ENCODE measurements at regions not wholly inside any gene's neighbourhood (a gene's known extent, or its start where the extent isn't known, plus 50 kb on each side); places are given as distances from the start of the nearest gene placed in this dataset.
A peak's percentile ranks its signal among the peaks of the same experiment; 100 is the strongest.

GRCh38 chr9:84393266-84393950 lies 52.9 kb upstream of the SLC28A3 start:
- DNase-seq, result no peak

GRCh38 chr9:84394036-84394435 lies 53.5 kb upstream of the SLC28A3 start:
- DNase-seq, result peak; percentile 65

- peak; percentile 82 for DNase-seq
These were observed 56.7 kb upstream of the SLC28A3 start for GRCh38 chr9:84397151-84397728.

- no peak for DNase-seq
These were observed 57.3 kb upstream of the SLC28A3 start for GRCh38 chr9:84397822-84398221.

GRCh38 chr9:84402517-84402916 lies 62.0 kb upstream of the SLC28A3 start:
- DNase-seq, result no peak

GRCh38 chr9:84403288-84403687 lies 62.7 kb upstream of the SLC28A3 start:
- DNase-seq, result no peak

- peak; percentile 36 for DNase-seq
These were observed 63.6 kb upstream of the SLC28A3 start for GRCh38 chr9:84404095-84404686.

GRCh38 chr9:84405667-84406066 lies 65.1 kb upstream of the SLC28A3 start:
- no peak for DNase-seq

GRCh38 chr9:84408416-84408815 lies 67.9 kb upstream of the SLC28A3 start:
- no peak for DNase-seq

- DNase-seq, result no peak
These were observed 71.2 kb upstream of the SLC28A3 start for GRCh38 chr9:84411683-84412267.

GRCh38 chr9:84412654-84413053 lies 72.1 kb upstream of the SLC28A3 start:
- DNase-seq, result no peak

- no peak for DNase-seq
These were observed 72.7 kb upstream of the SLC28A3 start for GRCh38 chr9:84413301-84413700.

GRCh38 chr9:84419031-84419602 lies 78.6 kb upstream of the SLC28A3 start:
- peak; percentile 44 for DNase-seq

- no peak for DNase-seq
These were observed 84.4 kb upstream of the SLC28A3 start for GRCh38 chr9:84424931-84425330.

- no peak for DNase-seq
These were observed 92.2 kb upstream of the SLC28A3 start for GRCh38 chr9:84432746-84433145.

- no peak for DNase-seq
These were observed 95.3 kb upstream of the SLC28A3 start for GRCh38 chr9:84435902-84436301.

- DNase-seq, result no peak
These were observed 96.0 kb upstream of the SLC28A3 start for GRCh38 chr9:84436386-84437109.

GRCh38 chr9:84438391-84438790 lies 97.8 kb upstream of the SLC28A3 start:
- no peak for DNase-seq

GRCh38 chr9:84439250-84439649 lies 98.7 kb upstream of the SLC28A3 start:
- DNase-seq, result no peak

GRCh38 chr9:84442712-84443111 lies 102.2 kb upstream of the SLC28A3 start:
- no peak for DNase-seq

- DNase-seq, result no peak
These were observed 105.2 kb upstream of the SLC28A3 start for GRCh38 chr9:84445737-84446136.

- no peak for DNase-seq
These were observed 106.7 kb upstream of the SLC28A3 start for GRCh38 chr9:84447305-84447704.

- no peak for DNase-seq
These were observed 109.5 kb upstream of the SLC28A3 start for GRCh38 chr9:84450029-84450428.
